Epithelial cell of esophagus (primary cell): ENCODE measurements at regions not wholly inside any gene's neighbourhood (a gene's known extent, or its start where the extent isn't known, plus 50 kb on each side); places are given as distances from the start of the nearest gene placed in this dataset.

ENCODE experiments used
- DNase-seq: peaks from one replicate; pipeline ENCODE4 v3.0.0; 2010; ENCODE audit warnings: low read depth
- H3K4me3 ChIP-seq: 2 replicates; pipeline ENCODE4 v1.5.1; 2011; ENCODE audit warnings: mild to moderate bottlenecking, low read length, control low read depth
- CTCF ChIP-seq: IDR thresholded peaks from 2 replicates; pipeline ENCODE4 v1.5.1; 2011; ENCODE audit warnings: low read depth, mild to moderate bottlenecking, low read length, control low read depth, inconsistent platforms; ENCODE audit not compliant: insufficient read depth; ENCODE audit errors: missing control alignments

DNA sequence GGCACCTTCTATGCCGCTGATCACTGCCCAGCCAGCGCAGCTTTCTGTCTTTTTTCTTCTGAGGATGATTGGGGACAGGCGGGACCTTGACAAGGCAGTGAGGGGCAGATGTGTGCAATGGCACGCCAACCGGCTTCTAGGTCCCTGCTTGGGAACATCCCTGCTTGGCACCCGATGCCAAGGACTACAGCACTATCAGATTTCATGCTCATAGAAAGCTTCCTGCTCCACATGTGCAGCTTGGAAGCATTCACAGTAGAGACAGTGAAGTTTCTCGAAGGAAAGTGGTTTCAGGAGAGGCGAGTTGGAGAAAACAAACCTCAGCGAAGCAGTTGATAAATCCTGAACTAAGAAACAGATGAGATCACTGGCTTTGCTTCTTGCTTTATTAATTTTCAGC lies 267.5 kb upstream of the HABP2 start:
- no peak for TF ChIP-seq CTCF
- no peak for DNase-seq
- H3K4me3 ChIP-seq: no peak overlapping the region

GRCh38 chr10:113287592-113287991 lies 265.3 kb upstream of the HABP2 start:
- TF ChIP-seq CTCF: no peak
- DNase-seq: no peak
- H3K4me3 ChIP-seq: no peak overlapping the region

DNA sequence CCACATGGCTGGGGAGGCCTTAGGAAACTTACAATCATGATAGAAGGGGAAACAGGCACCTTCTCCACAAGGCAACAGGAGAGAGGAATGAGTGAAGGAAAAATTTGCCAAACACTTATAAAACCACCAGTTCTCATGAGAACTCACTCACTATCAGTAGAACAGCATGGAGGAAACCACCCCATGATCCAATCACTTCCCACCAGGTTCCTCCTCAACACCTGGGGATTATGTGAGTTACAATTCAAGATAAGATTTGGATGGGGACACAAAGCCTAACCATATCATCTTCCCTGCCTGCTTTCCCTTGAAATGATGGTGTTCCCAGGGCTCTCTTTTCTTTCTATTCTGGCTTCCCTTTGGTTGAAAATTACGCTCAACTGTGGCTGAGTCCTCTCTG lies 262.7 kb upstream of the HABP2 start:
- no peak overlapping the region for H3K4me3 ChIP-seq
- DNase-seq: no peak
- no peak for TF ChIP-seq CTCF

GRCh38 chr10:113291413-113291812 lies 261.4 kb upstream of the HABP2 start:
- H3K4me3 ChIP-seq: no peak overlapping the region
- no peak for TF ChIP-seq CTCF
- no peak for DNase-seq

DNA sequence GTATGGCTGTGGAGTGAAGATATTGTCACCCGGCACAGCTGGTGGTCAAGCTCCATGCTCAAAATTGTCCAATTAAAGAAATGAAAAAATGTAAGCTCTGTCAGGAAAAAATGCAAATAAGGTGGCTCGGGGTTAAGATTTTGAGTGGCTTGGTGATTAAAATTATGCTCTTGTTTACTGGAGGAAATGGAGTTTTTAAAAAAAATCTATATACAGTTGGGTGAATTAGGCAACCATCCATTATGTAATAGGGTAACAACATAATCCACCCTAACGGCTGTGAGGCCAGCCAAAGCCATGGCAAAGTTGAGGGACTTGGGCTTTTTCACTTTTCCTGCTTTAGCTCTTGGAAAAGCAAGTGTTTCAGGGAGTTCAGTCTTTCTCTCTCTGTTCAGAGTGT lies 260.8 kb upstream of the HABP2 start:
- DNase-seq: no peak
- no peak for TF ChIP-seq CTCF

DNA sequence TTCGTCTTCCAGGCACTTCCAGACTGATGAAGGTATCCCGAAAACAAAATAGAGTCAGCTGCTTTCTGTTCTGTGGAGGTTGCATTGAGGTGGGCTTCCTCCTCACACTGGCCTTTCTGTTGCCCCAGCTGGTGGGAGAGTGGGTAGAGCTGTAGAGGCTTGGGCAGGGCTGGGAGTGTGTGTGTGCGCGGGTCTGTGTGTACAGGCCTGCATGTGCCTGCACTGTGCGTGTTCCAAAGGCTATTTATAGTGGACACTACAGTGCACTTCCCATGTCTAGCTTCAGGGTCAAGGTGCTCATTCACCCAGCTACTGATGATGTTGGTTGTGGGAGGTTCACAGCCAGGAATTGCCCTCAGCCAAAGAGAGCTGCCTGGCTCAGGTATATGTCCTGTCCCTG lies 260.1 kb upstream of the HABP2 start:
- no peak for DNase-seq
- H3K4me3 ChIP-seq: no peak overlapping the region
- no peak for TF ChIP-seq CTCF

More for the DNA sequence above, 260.8 kb upstream of the HABP2 start:
- no peak overlapping the region for H3K4me3 ChIP-seq

- no peak for DNase-seq
- no peak for TF ChIP-seq CTCF
- no peak overlapping the region for H3K4me3 ChIP-seq
These were observed 259.7 kb upstream of the HABP2 start for GRCh38 chr10:113293167-113293566.
